ENCODE measurements at regions not wholly inside any gene's neighbourhood (a gene's known extent, or its start where the extent isn't known, plus 50 kb on each side); places are given as distances from the start of the nearest gene placed in this dataset.

GRCh38 chr11:45543081-45543480 is 122.3 kb downstream of the CHST1 start:
- no peak overlapping the region for H3K4me2 ChIP-seq (ENCODE audit: low read depth, low read length, poor library complexity, severe bottlenecking)
- no peaks in the 10 kb centered on the region for H3K4me1 ChIP-seq (ENCODE audit: insufficient read depth, low read length, poor library complexity, severe bottlenecking)
- H4K20me1 ChIP-seq (ENCODE audit: insufficient read depth, low read length, poor library complexity, severe bottlenecking), result no peaks in the 10 kb centered on the region
- no peaks in the 10 kb centered on the region for H3F3A ChIP-seq (ENCODE audit: low read depth)
- TF ChIP-seq EZH2phosphoT487 (IDR thresholded peaks at IDR 0.05; ENCODE audit: borderline replicate concordance) (no peak), CTCF (conservative IDR thresholded peaks at IDR 0.05; ENCODE audit: low read length) (no peak)
- no peak overlapping the region for H3K4me3 ChIP-seq (ENCODE audit: low read length, poor library complexity, severe bottlenecking)
- H3K79me2 ChIP-seq (ENCODE audit: insufficient read depth, low read length), result no peaks in the 10 kb centered on the region
- H3K9me3 ChIP-seq (ENCODE audit: insufficient read depth, low read depth, low read length), result no peaks in the 10 kb centered on the region
- no peaks in the 10 kb centered on the region for H3K27me3 ChIP-seq (ENCODE audit: insufficient read depth, low read length, poor library complexity, severe bottlenecking)
- no peak overlapping the region for H2AFZ ChIP-seq (ENCODE audit: low read length)
- H3K9ac ChIP-seq (ENCODE audit: low read depth, low read length, poor library complexity, severe bottlenecking), result no peak overlapping the region
- H3K9me2 ChIP-seq (replicated peaks; ENCODE audit: low read depth, low read length), result no peaks in the 10 kb centered on the region
- H3K36me3 ChIP-seq (ENCODE audit: insufficient read depth, low read length), result no peaks in the 10 kb centered on the region

GRCh38 chr11:45541693-45542434 is 123.6 kb downstream of the CHST1 start:
- no peak overlapping the region for H3K4me3 ChIP-seq (ENCODE audit: low read length, poor library complexity, severe bottlenecking)
- no peaks in the 10 kb centered on the region for H3K9me3 ChIP-seq (ENCODE audit: insufficient read depth, low read depth, low read length)
- no peaks in the 10 kb centered on the region for H3K4me1 ChIP-seq (ENCODE audit: insufficient read depth, low read length, poor library complexity, severe bottlenecking)
- no peaks in the 10 kb centered on the region for H3K36me3 ChIP-seq (ENCODE audit: insufficient read depth, low read length)
- H3K9me2 ChIP-seq (replicated peaks; ENCODE audit: low read depth, low read length), result no peaks in the 10 kb centered on the region
- no peaks in the 10 kb centered on the region for H4K20me1 ChIP-seq (ENCODE audit: insufficient read depth, low read length, poor library complexity, severe bottlenecking)
- H2AFZ ChIP-seq (ENCODE audit: low read length), result no peak overlapping the region
- TF ChIP-seq EZH2phosphoT487 (IDR thresholded peaks at IDR 0.05; ENCODE audit: borderline replicate concordance) (no peak), CTCF (conservative IDR thresholded peaks at IDR 0.05; ENCODE audit: low read length) (no peak)
- no peak overlapping the region for H3K4me2 ChIP-seq (ENCODE audit: low read depth, low read length, poor library complexity, severe bottlenecking)
- no peaks in the 10 kb centered on the region for H3K27me3 ChIP-seq (ENCODE audit: insufficient read depth, low read length, poor library complexity, severe bottlenecking)
- no peak overlapping the region for H3K9ac ChIP-seq (ENCODE audit: low read depth, low read length, poor library complexity, severe bottlenecking)
- H3F3A ChIP-seq (ENCODE audit: low read depth), result no peaks in the 10 kb centered on the region
- H3K79me2 ChIP-seq (ENCODE audit: insufficient read depth, low read length), result no peaks in the 10 kb centered on the region

- Histone ChIP-seq H3K9me2 (replicated peaks; ENCODE audit: low read depth, low read length) (no peaks in the 10 kb centered on the region), H3K4me2 (ENCODE audit: low read depth, low read length, poor library complexity, severe bottlenecking) (no peak overlapping the region), H3K4me1 (ENCODE audit: insufficient read depth, low read length, poor library complexity, severe bottlenecking) (no peaks in the 10 kb centered on the region), H3K79me2 (ENCODE audit: insufficient read depth, low read length) (no peaks in the 10 kb centered on the region), H4K20me1 (ENCODE audit: insufficient read depth, low read length, poor library complexity, severe bottlenecking) (no peaks in the 10 kb centered on the region), H3K4me3 (ENCODE audit: low read length, poor library complexity, severe bottlenecking) (no peak overlapping the region), H2AFZ (ENCODE audit: low read length) (no peak overlapping the region), H3K9me3 (ENCODE audit: insufficient read depth, low read depth, low read length) (no peaks in the 10 kb centered on the region), H3K27me3 (ENCODE audit: insufficient read depth, low read length, poor library complexity, severe bottlenecking) (no peaks in the 10 kb centered on the region), H3K9ac (ENCODE audit: low read depth, low read length, poor library complexity, severe bottlenecking) (no peak overlapping the region), H3F3A (ENCODE audit: low read depth) (no peaks in the 10 kb centered on the region), H3K36me3 (ENCODE audit: insufficient read depth, low read length) (no peaks in the 10 kb centered on the region)
- TF ChIP-seq EZH2phosphoT487 (IDR thresholded peaks at IDR 0.05; ENCODE audit: borderline replicate concordance), result no peak
- no peak for TF ChIP-seq CTCF (conservative IDR thresholded peaks at IDR 0.05; ENCODE audit: low read length)
Observed at GRCh38 chr11:45538939-45539338, 126.5 kb downstream of the CHST1 start.

Data from Loucy (cell line).